ENCODE measurements at regions not wholly inside any gene's neighbourhood (a gene's known extent, or its start where the extent isn't known, plus 50 kb on each side); places are given as distances from the start of the nearest gene placed in this dataset.
"Not testable (repeated sequence)": the region's sequence is repeated elsewhere in the genome, so short reads cannot be mapped to it uniquely, and the experiment has no call there.

GRCh38 chr12:25347716-25348592 lies 97.2 kb upstream of the KRAS start:
- no peak for DNase-seq (ENCODE audit: low spot score)
- intact Hi-C loops (cut with DNase I) = no loop called here

- DNase-seq (ENCODE audit: low spot score); intact Hi-C loops (cut with DNase I): not testable (repeated sequence)
Measured at GRCh38 chr12:25341877-25342276, 91.1 kb upstream of the KRAS start.

GRCh38 chr12:25337916-25338315 lies 87.2 kb upstream of the KRAS start:
- intact Hi-C loops (cut with DNase I) = no loop called here
- no peak for DNase-seq (ENCODE audit: low spot score)

GRCh38 chr12:25332143-25332542 lies 81.4 kb upstream of the KRAS start:
- DNase-seq (ENCODE audit: low spot score) = no peak
- intact Hi-C loops (cut with DNase I) = no loop called here

- intact Hi-C loops (cut with DNase I) = no loop called here
- DNase-seq (ENCODE audit: low spot score) = no peak
Measured at GRCh38 chr12:25328072-25328712, 77.5 kb upstream of the KRAS start.

- DNase-seq (ENCODE audit: low spot score) = no peak
- intact Hi-C loops (cut with DNase I) = no loop called here
Measured at GRCh38 chr12:25327321-25327720, 76.6 kb upstream of the KRAS start.

GRCh38 chr12:25326326-25326725 lies 75.6 kb upstream of the KRAS start:
- no peak for DNase-seq (ENCODE audit: low spot score)
- intact Hi-C loops (cut with DNase I) = no loop called here

- intact Hi-C loops (cut with DNase I) = no loop called here
- DNase-seq (ENCODE audit: low spot score) = no peak
Measured at GRCh38 chr12:25324861-25325260, 74.1 kb upstream of the KRAS start.

GRCh38 chr12:25323581-25323982 lies 72.9 kb upstream of the KRAS start:
- DNase-seq (ENCODE audit: low spot score) = no peak
- intact Hi-C loops (cut with DNase I) = no loop called here

- intact Hi-C loops (cut with DNase I) = no loop called here
- DNase-seq (ENCODE audit: low spot score) = no peak
Measured at GRCh38 chr12:25322918-25323531, 72.3 kb upstream of the KRAS start.

GRCh38 chr12:25322351-25322750 lies 71.6 kb upstream of the KRAS start:
- DNase-seq (ENCODE audit: low spot score) = no peak
- intact Hi-C loops (cut with DNase I) = no loop called here

GRCh38 chr12:25321772-25322171 lies 71.0 kb upstream of the KRAS start:
- no peak for DNase-seq (ENCODE audit: low spot score)
- intact Hi-C loops (cut with DNase I) = no loop called here

- intact Hi-C loops (cut with DNase I) = no loop called here
- no peak for DNase-seq (ENCODE audit: low spot score)
Measured at GRCh38 chr12:25320123-25321006, 69.6 kb upstream of the KRAS start.

- DNase-seq (ENCODE audit: low spot score) = no peak
- intact Hi-C loops (cut with DNase I) = no loop called here
Measured at GRCh38 chr12:25319233-25319984, 68.7 kb upstream of the KRAS start.

GRCh38 chr12:25317553-25317952 lies 66.8 kb upstream of the KRAS start:
- no peak for DNase-seq (ENCODE audit: low spot score)
- intact Hi-C loops (cut with DNase I) = no loop called here

- intact Hi-C loops (cut with DNase I) = no loop called here
Measured at GRCh38 chr12:25315388-25315787, 64.7 kb upstream of the KRAS start.

GRCh38 chr12:25313266-25313990 lies 62.7 kb upstream of the KRAS start:
- intact Hi-C loops (cut with DNase I); DNase-seq (ENCODE audit: low spot score): not testable (repeated sequence)

More at GRCh38 chr12:25315388-25315787, 64.7 kb upstream of the KRAS start:
- DNase-seq (ENCODE audit: low spot score) = no peak

- intact Hi-C loops (cut with DNase I) = no loop called here
- DNase-seq (ENCODE audit: low spot score) = no peak
Measured at GRCh38 chr12:25311506-25311905, 60.8 kb upstream of the KRAS start.

All from cardiac septum (tissue), 1 donor.